Esophagus squamous epithelium (tissue), 4 donors: ENCODE measurements at regions not wholly inside any gene's neighbourhood (a gene's known extent, or its start where the extent isn't known, plus 50 kb on each side); places are given as distances from the start of the nearest gene placed in this dataset.

Source experiments
- POLR2A ChIP-seq, 4 donors: fragments of 450-650 bp; IDR thresholded peaks; one replicate each; pipeline ENCODE4 v1.6.1; 2017; ENCODE audit warnings: antibody characterized with exemption in 4 of 4, mild to moderate bottlenecking in 4 of 4, moderate library complexity in 3 of 4
- TF ChIP-seq, protein P1 (sequence below), 6 experiments: fragments of 450-650 bp in 4 of 6; fragments of 200-600 bp in 2 of 6; sonication (generic) in 2 of 6; IDR thresholded peaks; one replicate each; pipeline ENCODE4 v1.5.1; 2016 to 2019; ENCODE audit warnings: antibody characterized with exemption in 6 of 6, mild to moderate bottlenecking in 4 of 6, moderate library complexity in 4 of 6

DNA sequence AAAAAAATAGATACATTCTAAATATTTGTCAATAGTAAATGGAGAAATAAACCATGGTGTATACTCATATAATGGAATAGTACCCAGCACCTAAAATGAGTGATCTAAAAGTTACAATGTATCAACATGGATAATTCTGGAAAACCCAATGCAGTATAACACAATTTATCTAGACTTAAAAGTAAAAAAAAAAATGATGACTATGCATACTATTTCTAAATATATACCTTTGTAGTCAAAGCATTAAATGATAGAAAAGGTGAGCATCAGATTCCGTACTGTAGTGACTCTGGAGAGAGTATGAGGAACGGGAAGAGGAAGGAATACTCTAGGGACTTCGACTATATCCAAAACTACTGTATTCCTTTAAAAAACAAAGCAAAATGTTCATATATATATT lies 115.2 kb upstream of the CDCA7L start:
- TF ChIP-seq, protein P1, sequence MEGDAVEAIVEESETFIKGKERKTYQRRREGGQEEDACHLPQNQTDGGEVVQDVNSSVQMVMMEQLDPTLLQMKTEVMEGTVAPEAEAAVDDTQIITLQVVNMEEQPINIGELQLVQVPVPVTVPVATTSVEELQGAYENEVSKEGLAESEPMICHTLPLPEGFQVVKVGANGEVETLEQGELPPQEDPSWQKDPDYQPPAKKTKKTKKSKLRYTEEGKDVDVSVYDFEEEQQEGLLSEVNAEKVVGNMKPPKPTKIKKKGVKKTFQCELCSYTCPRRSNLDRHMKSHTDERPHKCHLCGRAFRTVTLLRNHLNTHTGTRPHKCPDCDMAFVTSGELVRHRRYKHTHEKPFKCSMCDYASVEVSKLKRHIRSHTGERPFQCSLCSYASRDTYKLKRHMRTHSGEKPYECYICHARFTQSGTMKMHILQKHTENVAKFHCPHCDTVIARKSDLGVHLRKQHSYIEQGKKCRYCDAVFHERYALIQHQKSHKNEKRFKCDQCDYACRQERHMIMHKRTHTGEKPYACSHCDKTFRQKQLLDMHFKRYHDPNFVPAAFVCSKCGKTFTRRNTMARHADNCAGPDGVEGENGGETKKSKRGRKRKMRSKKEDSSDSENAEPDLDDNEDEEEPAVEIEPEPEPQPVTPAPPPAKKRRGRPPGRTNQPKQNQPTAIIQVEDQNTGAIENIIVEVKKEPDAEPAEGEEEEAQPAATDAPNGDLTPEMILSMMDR (IDR thresholded peaks at IDR 0.05): no peak
- no peak for TF ChIP-seq POLR2A (IDR thresholded peaks at IDR 0.05)
